HL-60 (cell line): ENCODE measurements at regions not wholly inside any gene's neighbourhood (a gene's known extent, or its start where the extent isn't known, plus 50 kb on each side); places are given as distances from the start of the nearest gene placed in this dataset.

ENCODE experiments used
- DNase-seq, 2 experiments: peaks; one replicate each; pipeline ENCODE4 v3.0.0-alpha.2; 2010 to 2020; ENCODE audit warnings: low read depth in 1 of 2, low spot score in 1 of 2
- H3K27ac ChIP-seq: fragments of 250-450 bp; sonication (Bioruptor Pico); replicated peaks from 2 replicates; pipeline ENCODE4 v1.5.1; 2020; ENCODE audit warnings: mild to moderate bottlenecking, moderate library complexity
- H3K27me3 ChIP-seq: fragments of 250-450 bp; sonication (Bioruptor Pico); 2 replicates; pipeline ENCODE4 v1.5.1; 2021; ENCODE audit warnings: mild to moderate bottlenecking, moderate library complexity; ENCODE audit not compliant: insufficient read depth, poor library complexity, severe bottlenecking
- H3K4me3 ChIP-seq: replicated peaks from 2 replicates; pipeline ENCODE4 v1.5.1; 2011; ENCODE audit warnings: mild to moderate bottlenecking, control low read depth, low read length; ENCODE audit not compliant: insufficient read depth
- GABPA ChIP-seq: IDR thresholded peaks from 2 replicates; pipeline ENCODE4 v1.6.1; 2012; ENCODE audit warnings: low read depth
- POLR2AphosphoS5 ChIP-seq: IDR thresholded peaks from 2 replicates; pipeline ENCODE4 v1.6.1; 2012; ENCODE audit warnings: low read depth
- REST ChIP-seq: IDR thresholded peaks from 2 replicates; pipeline ENCODE4 v1.6.1; 2012; ENCODE audit warnings: low read depth; ENCODE audit not compliant: insufficient replicate concordance
- SPI1 ChIP-seq: IDR thresholded peaks from 2 replicates; pipeline ENCODE4 v1.6.1; 2012; ENCODE audit warnings: low read depth, mild to moderate bottlenecking, borderline replicate concordance
- TF ChIP-seq, protein P1 (sequence below): IDR thresholded peaks from one replicate; pipeline ENCODE4 v1.5.1; 2011; ENCODE audit warnings: low read length, control low read depth, inconsistent platforms; ENCODE audit not compliant: insufficient read depth

DNA sequence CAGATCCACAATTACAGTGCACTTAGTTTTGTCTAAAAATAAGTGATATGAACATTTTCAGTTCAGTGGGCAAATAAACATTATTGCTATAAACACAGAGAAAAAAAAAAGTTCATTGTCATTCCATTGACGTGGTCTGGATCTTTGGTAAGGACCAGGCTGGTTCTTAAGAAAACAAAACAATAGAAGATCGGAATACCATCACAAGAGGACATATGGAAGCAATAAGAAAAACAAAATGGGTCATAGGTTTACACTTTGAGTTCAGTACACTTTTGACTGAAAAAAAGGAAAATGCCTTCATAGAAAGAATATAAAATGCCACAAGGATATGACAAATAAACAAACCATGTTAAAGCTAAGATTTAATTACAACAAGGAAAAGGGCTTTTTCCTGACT lies 289.5 kb upstream of the TYRP1 start:
- Histone ChIP-seq H3K27me3 (no peaks in the 10 kb centered on the region), H3K4me3 (no peak overlapping the region), H3K27ac (no peak overlapping the region)
- TF ChIP-seq REST = no peak
- no peak for TF ChIP-seq GABPA
- TF ChIP-seq, protein P1, sequence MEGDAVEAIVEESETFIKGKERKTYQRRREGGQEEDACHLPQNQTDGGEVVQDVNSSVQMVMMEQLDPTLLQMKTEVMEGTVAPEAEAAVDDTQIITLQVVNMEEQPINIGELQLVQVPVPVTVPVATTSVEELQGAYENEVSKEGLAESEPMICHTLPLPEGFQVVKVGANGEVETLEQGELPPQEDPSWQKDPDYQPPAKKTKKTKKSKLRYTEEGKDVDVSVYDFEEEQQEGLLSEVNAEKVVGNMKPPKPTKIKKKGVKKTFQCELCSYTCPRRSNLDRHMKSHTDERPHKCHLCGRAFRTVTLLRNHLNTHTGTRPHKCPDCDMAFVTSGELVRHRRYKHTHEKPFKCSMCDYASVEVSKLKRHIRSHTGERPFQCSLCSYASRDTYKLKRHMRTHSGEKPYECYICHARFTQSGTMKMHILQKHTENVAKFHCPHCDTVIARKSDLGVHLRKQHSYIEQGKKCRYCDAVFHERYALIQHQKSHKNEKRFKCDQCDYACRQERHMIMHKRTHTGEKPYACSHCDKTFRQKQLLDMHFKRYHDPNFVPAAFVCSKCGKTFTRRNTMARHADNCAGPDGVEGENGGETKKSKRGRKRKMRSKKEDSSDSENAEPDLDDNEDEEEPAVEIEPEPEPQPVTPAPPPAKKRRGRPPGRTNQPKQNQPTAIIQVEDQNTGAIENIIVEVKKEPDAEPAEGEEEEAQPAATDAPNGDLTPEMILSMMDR = no peak
- no peak for TF ChIP-seq POLR2AphosphoS5
- no peak for TF ChIP-seq SPI1
- DNase-seq = no peak

- H3K27ac ChIP-seq = no peak overlapping the region
- no peak for DNase-seq
- no peaks in the 10 kb centered on the region for H3K27me3 ChIP-seq
- H3K4me3 ChIP-seq = no peak overlapping the region
- TF ChIP-seq SPI1 (no peak), REST (no peak), POLR2AphosphoS5 (no peak), GABPA (no peak)
- TF ChIP-seq, protein P1 = no peak
Observed at GRCh38 chr9:12413986-12414385, 279.2 kb upstream of the TYRP1 start.

DNA sequence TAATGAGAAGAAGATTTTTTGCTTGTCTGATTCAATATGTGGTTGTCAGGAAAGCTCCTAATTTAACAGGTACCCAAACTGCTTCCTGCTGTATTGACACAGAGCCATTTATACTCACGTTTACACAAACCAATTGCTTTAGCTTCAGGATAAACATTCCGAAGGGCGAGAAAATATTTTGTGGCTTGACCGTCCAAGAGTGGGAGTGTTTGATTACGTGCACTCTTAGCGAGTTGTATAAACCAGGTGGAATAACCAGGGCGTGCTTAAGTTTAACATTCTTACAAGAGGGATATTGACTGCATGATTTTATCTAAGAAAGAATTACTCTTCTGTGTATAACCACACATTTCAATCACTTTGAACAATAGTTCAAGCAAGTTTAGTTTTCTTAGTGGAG lies 278.7 kb upstream of the TYRP1 start:
- Histone ChIP-seq H3K27ac (no peak overlapping the region), H3K4me3 (no peak overlapping the region), H3K27me3 (no peaks in the 10 kb centered on the region)
- no peak for DNase-seq
- TF ChIP-seq, protein P1 = no peak
- TF ChIP-seq SPI1 = no peak
- TF ChIP-seq REST = no peak
- TF ChIP-seq GABPA = no peak
